Stimulated activated CD4-positive, alpha-beta T cell treated with anti-CD3 and anti-CD28 coated beads, Interleukin-2, amount 100 ng/mL, for 4 hours (primary cell): ENCODE measurements at regions not wholly inside any gene's neighbourhood (a gene's known extent, or its start where the extent isn't known, plus 50 kb on each side); places are given as distances from the start of the nearest gene placed in this dataset.

Experiments
- DNase-seq: peaks from one replicate; pipeline ENCODE4 v3.0.0-alpha.2; 2020; ENCODE audit warnings: low read depth

- no peak for DNase-seq
These were observed 121.7 kb downstream of the CMPK2 start for GRCh38 chr2:6744038-6744437.

- DNase-seq: no peak
These were observed 118.3 kb downstream of the CMPK2 start for GRCh38 chr2:6747433-6747832.

- no peak for DNase-seq
These were observed 117.2 kb downstream of the CMPK2 start for GRCh38 chr2:6748406-6749067.

- DNase-seq: no peak
These were observed 115.7 kb downstream of the CMPK2 start for GRCh38 chr2:6749962-6750361.

- DNase-seq: no peak
These were observed 115.1 kb downstream of the CMPK2 start for GRCh38 chr2:6750411-6751158.

GRCh38 chr2:6754419-6754818 is 111.3 kb downstream of the CMPK2 start:
- no peak for DNase-seq

- no peak for DNase-seq
These were observed 110.3 kb downstream of the CMPK2 start for GRCh38 chr2:6755456-6755855.

GRCh38 chr2:6757215-6757614 is 108.5 kb downstream of the CMPK2 start:
- DNase-seq: no peak

GRCh38 chr2:6759689-6760088 is 106.0 kb downstream of the CMPK2 start:
- DNase-seq: no peak

GRCh38 chr2:6760132-6760531 is 105.6 kb downstream of the CMPK2 start:
- DNase-seq: no peak

- DNase-seq: no peak
These were observed 100.6 kb downstream of the CMPK2 start for GRCh38 chr2:6764968-6765723.

- DNase-seq: no peak
These were observed 96.4 kb downstream of the CMPK2 start for GRCh38 chr2:6769346-6769745.

GRCh38 chr2:6770006-6770405 is 95.7 kb downstream of the CMPK2 start:
- no peak for DNase-seq

- DNase-seq: no peak
These were observed 93.8 kb downstream of the CMPK2 start for GRCh38 chr2:6771634-6772611.

- peak; percentile 38 for DNase-seq
These were observed 92.6 kb downstream of the CMPK2 start for GRCh38 chr2:6773007-6773693.

GRCh38 chr2:6773694-6774044 is 92.0 kb downstream of the CMPK2 start:
- no peak for DNase-seq

GRCh38 chr2:6776125-6776524 is 89.6 kb downstream of the CMPK2 start:
- DNase-seq: no peak

GRCh38 chr2:6777626-6778025 is 88.1 kb downstream of the CMPK2 start:
- no peak for DNase-seq

- DNase-seq: no peak
These were observed 84.9 kb downstream of the CMPK2 start for GRCh38 chr2:6780765-6781274.

GRCh38 chr2:6782517-6783237 is 83.0 kb downstream of the CMPK2 start:
- DNase-seq: no peak
